ENCODE measurements at regions not wholly inside any gene's neighbourhood (a gene's known extent, or its start where the extent isn't known, plus 50 kb on each side); places are given as distances from the start of the nearest gene placed in this dataset.

GRCh38 chr11:109291553-109291952, 130.4 kb upstream of the C11orf87 start:
- DNase-seq, result no peak

GRCh38 chr11:109298865-109299264, 123.1 kb upstream of the C11orf87 start:
- no peak for DNase-seq

DNA sequence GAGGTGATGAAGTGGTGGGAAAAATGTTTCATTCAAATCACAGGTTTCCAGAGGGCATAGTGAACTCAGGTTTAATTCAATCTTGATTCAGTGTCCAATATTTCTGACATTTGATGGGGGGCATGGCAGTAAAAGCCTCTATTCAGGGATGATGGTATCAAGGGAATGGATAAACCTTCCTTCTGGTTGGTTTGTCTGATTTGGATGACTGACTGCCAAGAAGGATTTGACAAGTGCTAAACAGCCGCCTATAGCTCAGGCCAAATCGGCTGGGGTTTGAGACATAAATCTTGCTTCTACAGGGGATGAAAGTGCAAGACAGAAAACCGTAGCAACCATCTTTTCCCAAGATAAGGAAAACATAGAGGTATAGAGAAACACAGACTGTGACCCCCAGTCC, 121.8 kb upstream of the C11orf87 start:
- no peak for DNase-seq

GRCh38 chr11:109302591-109303334, 119.2 kb upstream of the C11orf87 start:
- DNase-seq, result no peak

GRCh38 chr11:109303342-109303741, 118.6 kb upstream of the C11orf87 start:
- DNase-seq, result no peak

GRCh38 chr11:109304159-109304558, 117.8 kb upstream of the C11orf87 start:
- no peak for DNase-seq

- no peak for DNase-seq
Measured at GRCh38 chr11:109305009-109305408, 117.0 kb upstream of the C11orf87 start.

GRCh38 chr11:109306322-109306721, 115.7 kb upstream of the C11orf87 start:
- no peak for DNase-seq

DNA sequence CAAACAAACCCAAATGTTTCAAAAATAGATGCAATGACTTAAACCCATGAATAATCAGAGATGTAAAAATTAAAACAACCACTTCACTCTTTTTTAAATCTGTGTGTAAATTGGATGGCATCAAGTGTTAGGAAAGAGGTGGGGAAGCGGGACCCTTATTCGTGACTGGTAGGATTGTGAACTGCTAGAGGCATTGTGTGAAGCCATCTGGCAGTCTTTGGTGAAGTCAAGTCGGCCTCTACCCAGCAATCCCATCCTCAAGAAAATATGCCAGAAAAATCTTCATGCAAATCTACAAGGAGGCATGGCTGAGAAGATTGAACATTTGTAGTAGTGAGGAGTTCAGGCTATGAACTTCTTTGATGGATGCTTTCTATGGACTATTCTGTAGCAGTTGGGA, 114.6 kb upstream of the C11orf87 start:
- DNase-seq, result no peak

GRCh38 chr11:109308551-109308950, 113.4 kb upstream of the C11orf87 start:
- no peak for DNase-seq

DNA sequence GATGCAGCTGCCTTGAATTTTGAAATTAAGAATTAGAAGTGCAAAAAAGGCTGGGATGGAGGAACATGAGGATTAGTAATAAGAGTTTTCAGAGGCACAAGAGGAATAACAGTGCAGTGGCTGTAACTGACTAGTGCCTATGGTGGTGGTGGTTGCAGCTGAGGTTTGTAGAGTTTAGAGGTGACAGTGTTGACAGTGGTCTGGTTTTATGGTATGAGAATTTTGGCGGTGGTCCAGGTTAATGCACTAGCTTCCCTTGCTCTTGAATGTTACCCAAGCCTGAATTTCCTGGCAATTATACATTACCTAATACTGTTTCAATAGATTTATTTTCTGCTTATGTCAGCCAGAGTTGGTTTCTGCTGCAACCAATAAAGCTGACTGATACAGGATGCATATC, 112.8 kb upstream of the C11orf87 start:
- no peak for DNase-seq

DNA sequence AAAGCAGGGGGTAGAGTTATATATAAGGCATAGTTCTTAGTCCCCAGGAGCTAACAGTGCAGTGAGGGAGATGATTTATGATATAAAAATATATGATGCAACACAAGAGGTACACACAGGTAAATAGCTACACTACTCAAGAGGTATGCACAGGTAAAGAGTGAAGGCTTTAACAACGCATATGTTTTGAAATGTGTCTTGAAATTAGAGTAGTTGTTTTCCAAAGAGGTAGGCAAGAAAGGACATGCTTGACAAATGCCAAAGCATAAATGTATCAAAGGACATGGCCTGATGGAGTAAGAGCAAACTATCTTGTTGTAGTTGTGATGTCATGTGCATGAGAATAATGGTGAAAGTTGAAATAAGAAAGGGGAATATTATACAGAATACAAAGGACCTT, 104.3 kb upstream of the C11orf87 start:
- no peak for DNase-seq

GRCh38 chr11:109320595-109320994, 101.4 kb upstream of the C11orf87 start:
- DNase-seq, result no peak

GRCh38 chr11:109326781-109327180, 95.2 kb upstream of the C11orf87 start:
- no peak for DNase-seq

- DNase-seq, result no peak
Measured at GRCh38 chr11:109329716-109330115, 92.3 kb upstream of the C11orf87 start.

GRCh38 chr11:109338131-109338530, 83.9 kb upstream of the C11orf87 start:
- no peak for DNase-seq

DNA sequence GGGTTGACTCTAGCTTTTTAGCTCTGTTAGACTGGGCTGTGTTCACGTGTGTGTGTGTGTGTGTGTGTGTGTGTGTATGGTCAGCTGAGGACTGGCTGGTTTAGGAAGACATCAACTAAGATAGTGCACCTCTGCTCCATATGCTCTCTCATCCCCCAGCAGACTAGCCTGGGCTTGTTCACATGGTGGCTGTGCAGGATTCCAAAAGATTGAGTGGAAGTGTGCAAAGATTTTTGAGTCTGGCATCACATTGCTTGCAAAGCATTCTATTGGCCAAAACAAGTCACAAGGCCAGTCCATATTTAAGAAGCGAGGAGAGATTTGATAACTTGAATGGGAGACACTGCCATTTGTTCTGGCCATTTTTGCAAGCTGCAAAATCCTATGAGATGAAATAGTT, 79.7 kb upstream of the C11orf87 start:
- DNase-seq, result no peak

DNA sequence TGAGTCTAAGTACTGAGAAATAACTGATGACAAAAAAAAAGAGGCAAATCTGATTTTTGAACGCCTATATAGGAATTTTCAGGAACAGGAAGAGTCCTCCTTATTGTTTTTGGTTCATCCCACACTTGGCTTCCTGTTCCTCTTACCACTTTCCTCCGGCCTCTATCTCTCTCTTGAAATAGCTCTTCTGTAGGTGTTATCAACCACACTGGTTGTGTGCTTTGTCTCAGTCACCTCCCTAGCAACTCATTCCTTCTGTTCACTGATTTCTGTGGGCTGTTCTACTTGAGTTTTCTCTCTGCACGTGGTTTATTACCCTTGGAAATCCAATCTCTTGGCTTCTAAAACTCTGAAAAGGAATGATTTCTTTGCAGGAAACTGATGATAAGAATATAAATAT, 78.7 kb upstream of the C11orf87 start:
- no peak for DNase-seq

DNA sequence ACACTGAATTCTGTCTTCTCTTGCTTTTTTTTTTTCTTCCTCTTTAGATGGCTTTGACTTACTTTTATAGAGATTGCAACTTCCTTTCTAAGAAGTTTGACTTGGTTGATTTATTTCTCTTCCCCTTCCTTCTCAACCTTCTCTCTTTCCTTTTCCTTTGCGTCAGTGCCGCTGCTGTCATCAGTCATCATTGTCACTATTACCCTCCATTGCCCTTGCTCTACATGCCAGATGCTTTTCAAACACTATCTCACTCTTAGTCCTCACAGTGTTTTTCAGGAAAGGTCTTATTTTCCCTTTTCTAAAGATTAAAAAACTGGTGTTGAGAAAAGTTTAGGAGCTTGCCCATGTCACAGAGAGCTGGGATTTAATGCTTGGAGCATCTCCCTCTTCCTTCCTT, 74.7 kb upstream of the C11orf87 start:
- DNase-seq, result no peak

- no peak for DNase-seq
Measured at GRCh38 chr11:109349276-109350080, 72.5 kb upstream of the C11orf87 start.

- DNase-seq, result no peak
Measured at GRCh38 chr11:109350091-109350490, 71.9 kb upstream of the C11orf87 start.

GRCh38 chr11:109362059-109362458, 59.9 kb upstream of the C11orf87 start:
- DNase-seq, result no peak

DNA sequence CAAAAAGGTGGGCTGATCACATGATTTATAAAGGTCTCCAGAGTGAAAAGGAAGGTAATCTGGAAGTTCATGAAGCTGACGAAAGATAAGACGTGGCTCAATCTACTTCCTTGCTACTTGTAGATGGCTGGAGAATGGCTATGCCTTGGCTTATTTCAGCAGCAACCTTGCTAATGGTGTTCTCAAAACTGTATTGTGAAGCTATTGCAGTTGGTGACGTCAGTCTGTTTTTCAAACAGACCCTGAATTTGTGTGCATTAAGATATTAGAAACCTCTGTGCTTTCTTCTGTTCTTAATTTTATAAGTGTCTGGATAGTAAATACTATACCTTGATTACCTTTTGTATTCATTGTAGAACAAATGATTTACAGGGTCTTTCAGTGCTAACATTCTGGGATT, 58.3 kb upstream of the C11orf87 start:
- no peak for DNase-seq

DNA sequence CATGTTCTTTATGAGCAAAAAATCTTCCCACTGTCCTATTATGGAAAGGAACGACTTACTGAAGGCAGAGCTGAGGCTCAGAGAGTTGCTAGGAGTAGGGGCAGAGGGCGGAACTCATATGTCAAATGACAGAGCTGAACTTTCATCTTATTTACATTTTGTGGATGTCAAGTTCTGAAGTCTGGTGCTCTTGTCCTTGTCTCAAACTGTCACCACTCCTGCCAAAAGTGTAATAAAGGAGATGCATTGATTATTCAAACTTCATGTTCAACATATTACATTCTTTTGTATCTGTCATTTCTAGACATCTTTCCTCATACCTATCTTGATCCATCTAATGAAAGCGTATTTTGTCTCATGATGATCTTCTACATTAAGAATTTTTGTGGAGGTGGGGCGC, 57.1 kb upstream of the C11orf87 start:
- DNase-seq, result no peak
